IMR-90 (cell line): ENCODE measurements at regions not wholly inside any gene's neighbourhood (a gene's known extent, or its start where the extent isn't known, plus 50 kb on each side); places are given as distances from the start of the nearest gene placed in this dataset.
A peak's percentile ranks its signal among the peaks of the same experiment; 100 is the strongest.

Experiments used
- ATAC-seq: fragments of 200-7000 bp; cut with Tn5 transposase; 2 replicates; pipeline ENCODE4 v1.9.1; 2020; ENCODE audit warnings: low read depth, mild to moderate bottlenecking, moderate library complexity
- BruUV-seq: library from RNA; stranded (reverse); fragments of 400-500 nt; replicated peaks from 2 replicates; lab custom pipeline; 2021; lab: Mats Ljungman, UMichigan
- CTCF ChIA-PET: fragments of 300-600 bp; formaldehyde crosslinking; extraction: SDS; loops from one replicate; lab custom pipeline; 2021; ENCODE audit warnings: antibody characterized with exemption; lab: Yijun Ruan, JAX
- POLR2A ChIA-PET: fragments of 300-600 bp; sonication (Branson Sonifier 250); formaldehyde crosslinking; loops from one replicate; lab custom pipeline; 2022; ENCODE audit warnings: antibody characterized with exemption; ENCODE audit not compliant: unreplicated experiment; lab: Charles Lee
- DNase-seq: peaks from one replicate; pipeline ENCODE4 v3.0.0; 2013
- H2AFZ ChIP-seq: replicated peaks from 2 replicates; pipeline ENCODE3; 2013; ENCODE audit warnings: low read length, mild to moderate bottlenecking; ENCODE audit not compliant: poor library complexity
- H2AK5ac ChIP-seq: 2 replicates; pipeline ENCODE4 v1.6.1; 2013; ENCODE audit warnings: low read depth, low read length, inconsistent platforms
- H2AK9ac ChIP-seq: replicated peaks from 2 replicates; pipeline ENCODE3; 2013; ENCODE audit warnings: mild to moderate bottlenecking, low read depth, low read length, moderate library complexity; ENCODE audit not compliant: poor library complexity
- H2BK120ac ChIP-seq: 2 replicates; pipeline ENCODE4 v1.6.1; 2013; ENCODE audit warnings: low read depth, low read length, inconsistent platforms
- H2BK15ac ChIP-seq: 3 replicates; pipeline ENCODE4 v1.6.1; 2013; ENCODE audit warnings: low read depth, low read length, inconsistent platforms
- H2BK20ac ChIP-seq: 2 replicates; pipeline ENCODE4 v1.6.1; 2013; ENCODE audit warnings: low read depth, mild to moderate bottlenecking, inconsistent platforms, low read length, moderate library complexity
- H2BK5ac ChIP-seq: 2 replicates; pipeline ENCODE4 v1.6.1; 2013; ENCODE audit warnings: mild to moderate bottlenecking, low read depth, low read length, inconsistent platforms; ENCODE audit not compliant: poor library complexity, severe bottlenecking
- H3K14ac ChIP-seq: replicated peaks from 2 replicates; pipeline ENCODE4 v1.6.1; 2013; ENCODE audit warnings: low read depth, low read length, inconsistent platforms
- H3K18ac ChIP-seq: 2 replicates; pipeline ENCODE4 v1.6.1; 2013; ENCODE audit warnings: low read depth, low read length, control low read depth
- H3K23ac ChIP-seq: 2 replicates; pipeline ENCODE4 v1.6.1; 2013; ENCODE audit warnings: low read depth, low read length, inconsistent platforms
- H3K27ac ChIP-seq: 2 replicates; pipeline ENCODE4 v1.5.1; 2013; ENCODE audit warnings: mild to moderate bottlenecking, control low read depth, low read length; ENCODE audit not compliant: insufficient read depth
- H3K27me3 ChIP-seq: 2 replicates; pipeline ENCODE4 v1.6.1; 2013; ENCODE audit warnings: low read length; ENCODE audit not compliant: control insufficient read depth, insufficient read depth
- H3K36me3 ChIP-seq: 2 replicates; pipeline ENCODE4 v1.6.1; 2013; ENCODE audit warnings: low read length, mixed read lengths; ENCODE audit not compliant: control insufficient read depth, insufficient read depth
- H3K4ac ChIP-seq: 2 replicates; pipeline ENCODE4 v1.6.1; 2013; ENCODE audit warnings: low read depth, low read length, inconsistent platforms
- H3K4me1 ChIP-seq: 2 replicates; pipeline ENCODE4 v1.6.1; 2013; ENCODE audit warnings: low read length, mixed read lengths; ENCODE audit not compliant: control insufficient read depth, insufficient read depth
- H3K4me2 ChIP-seq: 2 replicates; pipeline ENCODE4 v1.6.1; 2013; ENCODE audit warnings: low read depth, mild to moderate bottlenecking, control low read depth, low read length, moderate library complexity
- H3K4me3 ChIP-seq: 2 replicates; pipeline ENCODE4 v1.5.1; 2013; ENCODE audit warnings: low read depth, mild to moderate bottlenecking, control low read depth, low read length, moderate library complexity; ENCODE audit not compliant: insufficient read depth
- H3K56ac ChIP-seq: 2 replicates; pipeline ENCODE4 v1.6.1; 2013; ENCODE audit warnings: low read length, inconsistent platforms; ENCODE audit not compliant: insufficient read depth; ENCODE audit errors: extremely low read depth
- H3K79me1 ChIP-seq, 2 experiments: 2 replicates each; pipeline ENCODE4 v1.6.1; 2013; ENCODE audit warnings: low read length in 2 of 2, inconsistent platforms in 1 of 2, low read depth in 1 of 2
- H3K9ac ChIP-seq: 2 replicates; pipeline ENCODE4 v1.6.1; 2013; ENCODE audit warnings: low read depth, low read length, control low read depth
- H3K9me1 ChIP-seq: 2 replicates; pipeline ENCODE4 v1.6.1; 2013; ENCODE audit warnings: low read length, inconsistent platforms; ENCODE audit not compliant: insufficient read depth
- H3K9me3 ChIP-seq: 2 replicates; pipeline ENCODE4 v1.6.1; 2013; ENCODE audit warnings: low read length; ENCODE audit not compliant: control insufficient read depth, insufficient read depth
- H4K20me1 ChIP-seq: 2 replicates; pipeline ENCODE4 v1.6.1; 2013; ENCODE audit warnings: low read length, inconsistent platforms; ENCODE audit not compliant: insufficient read depth
- H4K5ac ChIP-seq: 2 replicates; pipeline ENCODE4 v1.6.1; 2013; ENCODE audit warnings: mild to moderate bottlenecking, low read depth, low read length, control low read depth
- H4K8ac ChIP-seq, 2 experiments: 2 replicates each; pipeline ENCODE4 v1.6.1; 2013; ENCODE audit warnings: low read depth in 2 of 2, low read length in 2 of 2, control low read depth in 1 of 2, inconsistent platforms in 1 of 2
- H4K91ac ChIP-seq: 2 replicates; pipeline ENCODE4 v1.6.1; 2013; ENCODE audit warnings: low read depth, low read length, inconsistent platforms; ENCODE audit not compliant: insufficient read depth
- MAFK ChIP-seq: IDR thresholded peaks from 2 replicates; pipeline ENCODE4 v1.6.1; 2012; ENCODE audit warnings: low read depth, low read length, improper control_type of control experiment
- MXI1 ChIP-seq: IDR thresholded peaks from 2 replicates; pipeline ENCODE4 v1.6.1; 2012; ENCODE audit warnings: low read depth, mild to moderate bottlenecking, low read length, moderate library complexity, borderline replicate concordance
- WGBS, 2 experiments: methylation state at CpG; one replicate each; pipeline versions ENCODE4 v1.1.5 to v1.1.7; 2013; ENCODE audit warnings: missing lambda C conversion rate in 2 of 2; ENCODE audit not compliant: insufficient read length in 1 of 2; ENCODE audit errors: extremely low coverage in 2 of 2; 5-methylcytosine and 5-hydroxymethylcytosine counted together
- dilution Hi-C: fragments of 300-500 bp; cut with HindIII; formaldehyde crosslinking; loops from one replicate; pipeline ENCODE4 v1.14.3; 2018; ENCODE audit warnings: low sequenced_read_pairs; ENCODE audit not compliant: unreplicated experiment
- in situ Hi-C: fragments of 300-500 bp; cut with MboI; formaldehyde crosslinking; loops from 3 replicates; pipeline ENCODE4 v1.14.3; 2019; ENCODE audit warnings: low sequenced_read_pairs, inconsistent platforms, mixed read lengths
- intact Hi-C: fragments of 100-400 bp; cut with micrococcal nuclease; formaldehyde crosslinking; loops from 2 replicates; pipeline ENCODE4 v1.10.0; 2022

GRCh38 chr10:4685904-4686643 lies 139.9 kb upstream of the AKR1E2 start:
- Histone ChIP-seq H3K9me3 (peaks cover 2% of the 10 kb centered on the region; the same call in 1 of the 2 replicates), H2AK9ac (no peak overlapping the region), H3K9ac (no peak overlapping the region), H2AK5ac (no peak overlapping the region), H3K27me3 (no peaks in the 10 kb centered on the region), H3K9me1 (peaks cover 10% of the 10 kb centered on the region; the same call in 1 of the 2 replicates), H3K79me1 (peaks cover 0 to 3% of the 10 kb centered on the region in 2 experiments; a peak in 1 of 4 replicates), H4K20me1 (no peaks in the 10 kb centered on the region), H4K91ac (peak overlapping the region; percentile 54; the same call in 1 of the 2 replicates), H3K4me2 (peak overlapping the region; percentile 4; the same call in 1 of the 2 replicates), H2BK20ac (peak overlapping the region; percentile 87; the same call in 1 of the 2 replicates), H2BK120ac (peak overlapping the region; percentile 87), H3K4me1 (peaks cover 18% of the 10 kb centered on the region; the same call in 1 of the 2 replicates), H2BK5ac (peak overlapping the region; percentile 85), H3K4me3 (no peak overlapping the region), H3K27ac (no peak overlapping the region), H3K36me3 (no peaks in the 10 kb centered on the region), H3K14ac (peak overlapping the region; percentile 48), H3K56ac (no peak overlapping the region), H2AFZ (no peak overlapping the region), H3K4ac (peak overlapping the region; percentile 60; the same call in 1 of the 2 replicates), H3K23ac (peak overlapping the region; percentile 63; the same call in 1 of the 2 replicates), H4K8ac (peak overlapping the region; percentile 35 to 55; a peak in 2 of 4 replicates), H2BK15ac (peak overlapping the region; percentile 75; the same call in 2 of the 3 replicates), H4K5ac (peak overlapping the region; percentile 67; the same call in 1 of the 2 replicates), H3K18ac (peak overlapping the region; percentile 63; the same call in 1 of the 2 replicates)
- DNase-seq (no peak), ATAC-seq (no peak)
- peak; percentile 28; the same call in 1 of the 2 replicates for TF ChIP-seq MAFK
- no peak for TF ChIP-seq MXI1
- WGBS, 2 experiments, result no CpG with 5 or more reads among the region's 5 CpGs
- intact Hi-C loops, result no loop called here
- POLR2A ChIA-PET, result interaction anchor here (0.5 kb wide), 1 partner anchor 1592 kb away, joined by 3 read pairs; no protein-coding TSS in a partner anchor
- CTCF ChIA-PET, result no interaction called here
- in situ Hi-C loops, result no loop called here
- dilution Hi-C loops, result no loop called here
- no TSS peak for BruUV-seq
